UCSD-AML1 (cell line): ENCODE measurements at regions not wholly inside any gene's neighbourhood (a gene's known extent, or its start where the extent isn't known, plus 50 kb on each side); places are given as distances from the start of the nearest gene placed in this dataset.
A peak's percentile ranks its signal among the peaks of the same experiment; 100 is the strongest.
"Not testable (repeated sequence)": the region's sequence is repeated elsewhere in the genome, so short reads cannot be mapped to it uniquely, and the experiment has no call there.

Experiments
- DNase-seq: peaks from one replicate; lab custom pipeline; 2025; ENCODE audit not compliant: unreplicated experiment; lab: John Stamatoyannopoulos, UW

DNA sequence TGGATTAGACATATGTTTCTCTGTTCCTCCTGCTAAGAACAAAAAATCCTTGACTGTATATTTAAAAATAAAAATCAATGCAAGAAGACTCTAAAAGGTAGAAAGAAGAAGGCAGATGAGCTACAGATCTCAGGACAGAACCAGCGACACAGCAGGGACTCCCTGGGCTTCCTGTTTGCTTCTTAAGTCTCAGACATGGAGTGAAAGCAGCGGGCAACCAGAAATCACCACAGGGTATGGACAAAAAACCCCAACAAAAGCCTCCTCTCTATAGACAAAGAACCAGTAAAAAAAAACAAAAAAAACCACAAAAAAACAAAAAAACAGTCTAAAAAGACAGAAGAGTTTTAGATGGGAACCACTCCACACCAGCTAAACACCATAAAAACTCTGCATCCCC lies 971.0 kb upstream of the GYPC start:
- no peak for DNase-seq

GRCh38 chr2:125696560-125696959 lies 959.4 kb upstream of the GYPC start:
- DNase-seq, result no peak

DNA sequence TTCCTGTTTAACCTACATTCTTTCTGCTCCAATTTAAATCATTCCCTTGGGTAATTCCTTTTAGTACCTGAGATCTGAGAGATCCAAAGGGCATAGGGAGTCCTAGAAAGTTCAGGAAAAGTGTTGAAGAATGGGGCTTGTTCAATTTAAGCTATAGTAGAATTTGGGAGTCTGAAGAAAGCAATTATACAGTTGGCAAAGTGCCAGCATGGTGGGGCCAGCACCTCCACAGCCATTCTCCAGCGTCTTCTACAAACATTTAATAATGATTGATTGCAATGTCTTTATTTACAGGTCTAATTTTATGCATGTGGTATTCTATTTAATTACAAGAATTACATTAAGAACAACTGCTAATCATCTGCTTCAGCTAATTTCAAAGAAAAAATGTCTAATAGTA lies 957.7 kb upstream of the GYPC start:
- no peak for DNase-seq

- no peak for DNase-seq
Observed at GRCh38 chr2:125701070-125701469, 954.9 kb upstream of the GYPC start.

DNA sequence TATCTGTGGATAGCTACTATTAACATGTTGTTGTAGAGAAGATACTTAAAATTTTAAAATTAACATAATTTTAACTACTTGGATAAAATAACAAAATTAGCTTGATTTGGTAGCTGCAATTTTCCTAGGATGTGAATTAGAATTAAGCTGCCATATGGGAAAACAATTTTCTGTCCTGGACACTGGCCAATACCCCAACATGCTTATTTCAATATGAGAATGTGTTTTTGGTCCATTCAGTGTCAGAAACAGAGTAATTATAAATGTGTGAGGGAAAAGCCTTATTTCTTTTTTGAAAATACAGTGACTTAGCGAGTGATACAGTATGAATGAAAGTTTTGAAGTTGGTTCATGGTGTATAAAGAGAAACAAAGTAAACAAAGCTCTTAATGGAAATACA lies 948.3 kb upstream of the GYPC start:
- DNase-seq, result no peak

DNA sequence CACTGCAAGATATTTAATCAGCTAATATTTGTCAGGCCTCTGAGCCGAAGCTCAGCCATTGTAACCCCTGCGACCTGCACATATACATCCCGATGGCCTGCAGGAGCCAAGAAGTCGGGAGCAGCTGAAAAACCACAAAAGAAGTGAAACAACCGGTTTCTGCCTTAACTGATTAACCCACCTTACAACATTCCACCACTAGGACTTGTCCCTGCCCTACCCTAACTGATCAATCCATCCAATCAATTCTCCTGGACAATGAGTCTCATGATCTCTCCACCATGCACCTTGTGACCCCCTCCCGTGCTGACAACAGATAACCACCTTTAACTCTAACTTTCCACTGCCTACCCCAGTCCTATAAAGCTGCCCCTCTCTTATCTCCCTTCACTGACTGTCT lies 945.4 kb upstream of the GYPC start:
- no peak for DNase-seq

DNA sequence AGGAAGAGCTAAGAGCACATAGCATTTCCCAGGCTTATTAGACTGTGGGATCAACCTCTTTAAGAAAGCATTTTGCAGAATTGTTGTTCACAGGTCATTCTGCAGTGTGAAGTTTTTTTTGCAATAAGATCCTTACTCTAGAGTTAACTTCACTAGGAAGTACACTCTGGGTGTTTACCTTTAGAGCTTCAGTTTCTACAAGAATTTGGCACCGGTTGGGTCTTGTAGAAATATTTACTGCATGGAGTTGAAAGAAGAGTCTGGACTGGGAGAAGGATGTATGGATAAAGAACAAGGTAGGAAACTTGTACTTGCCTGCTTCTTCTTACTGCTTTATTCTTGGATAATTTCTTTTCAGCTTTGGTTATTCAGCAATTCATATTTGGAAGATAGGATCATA lies 944.9 kb upstream of the GYPC start:
- no peak for DNase-seq

- no peak for DNase-seq
Observed at GRCh38 chr2:125713533-125713932, 942.4 kb upstream of the GYPC start.

- no peak for DNase-seq
Observed at GRCh38 chr2:125721072-125721721, 934.8 kb upstream of the GYPC start.

- DNase-seq, result no peak
Observed at GRCh38 chr2:125730921-125731320, 925.0 kb upstream of the GYPC start.

GRCh38 chr2:125736306-125736705 lies 919.7 kb upstream of the GYPC start:
- DNase-seq, result no peak

- peak; percentile 9 for DNase-seq
Observed at GRCh38 chr2:125745514-125745913, 910.4 kb upstream of the GYPC start.

DNA sequence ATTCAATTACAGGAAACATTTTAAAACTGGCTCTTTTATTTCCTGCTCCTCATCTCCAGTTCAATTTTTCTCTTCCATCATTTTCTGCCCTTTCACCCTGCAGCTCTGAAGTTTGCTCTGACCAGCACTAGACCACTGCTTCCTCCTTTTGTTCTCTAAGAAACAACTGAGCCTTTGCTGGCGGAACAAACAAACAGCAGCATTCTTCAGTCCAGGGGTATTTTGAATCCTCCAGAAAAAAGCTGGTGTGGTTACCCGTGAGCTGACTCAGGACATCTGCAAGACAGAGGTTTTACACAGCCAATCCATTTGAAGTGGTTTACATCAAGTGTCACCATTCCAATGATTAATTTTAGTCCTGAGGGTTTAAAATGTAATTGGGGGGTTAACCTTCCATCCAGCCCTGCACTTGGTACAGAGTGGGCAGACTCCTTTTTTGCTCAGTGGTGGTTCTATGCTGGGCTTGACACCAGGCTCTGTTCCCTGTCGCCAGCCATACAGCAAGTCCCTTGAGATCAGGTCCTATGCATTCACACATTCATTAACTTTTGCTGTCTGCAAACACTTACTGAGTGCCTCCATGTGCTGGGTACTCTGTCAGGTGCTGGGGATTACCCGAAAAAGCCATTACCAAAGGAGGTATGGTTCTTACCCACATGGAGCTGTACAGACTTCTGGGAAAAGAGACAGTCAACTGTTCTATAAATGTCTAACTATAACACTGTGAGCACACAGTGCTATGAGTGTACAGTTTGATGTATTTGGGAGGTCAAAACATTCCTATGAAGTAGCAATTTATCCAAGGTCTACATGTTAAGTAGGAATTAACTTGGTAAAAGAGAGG lies 909.4 kb upstream of the GYPC start:
- no peak for DNase-seq

GRCh38 chr2:125747165-125747425 lies 908.9 kb upstream of the GYPC start:
- no peak for DNase-seq

- no peak for DNase-seq
Observed at GRCh38 chr2:125756431-125756830, 899.5 kb upstream of the GYPC start.

DNA sequence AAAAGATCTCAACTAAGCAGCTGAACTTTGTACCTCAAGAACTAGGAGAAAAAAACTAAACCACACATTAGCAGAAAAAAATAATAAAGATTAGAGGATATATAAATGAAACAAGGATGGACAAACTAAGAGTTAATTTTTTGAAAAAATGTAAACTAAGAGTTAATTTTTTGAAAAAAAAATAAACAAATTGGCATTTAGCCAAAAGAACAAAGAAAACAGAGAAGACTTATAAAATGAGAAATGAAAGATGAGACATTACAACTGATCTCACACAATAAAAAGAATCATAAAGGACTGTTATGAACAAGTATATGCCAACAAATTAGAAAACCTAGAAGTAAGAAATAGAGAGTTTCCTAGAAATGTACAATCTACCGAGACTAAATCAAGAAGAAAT lies 859.2 kb upstream of the GYPC start:
- no peak for DNase-seq

DNA sequence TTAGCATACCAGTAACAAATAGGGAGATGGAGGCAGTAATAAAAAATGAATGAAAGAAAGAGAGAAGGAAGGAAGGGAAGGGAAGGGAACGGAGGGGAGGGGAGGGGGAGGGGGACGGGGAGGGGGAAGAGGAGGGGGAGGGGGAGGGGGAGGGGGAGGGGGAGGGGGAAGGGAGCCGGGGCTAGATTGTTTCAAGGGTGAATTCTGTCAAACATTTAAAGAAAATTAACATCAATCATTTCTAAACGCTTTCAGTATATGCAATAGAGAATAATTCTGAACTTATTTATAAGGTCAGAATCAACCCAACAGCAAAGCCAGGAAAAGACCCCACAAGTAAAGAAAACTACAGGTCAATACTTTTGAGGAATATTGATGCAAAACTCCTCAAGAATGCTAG lies 858.8 kb upstream of the GYPC start:
- DNase-seq, result no peak

DNA sequence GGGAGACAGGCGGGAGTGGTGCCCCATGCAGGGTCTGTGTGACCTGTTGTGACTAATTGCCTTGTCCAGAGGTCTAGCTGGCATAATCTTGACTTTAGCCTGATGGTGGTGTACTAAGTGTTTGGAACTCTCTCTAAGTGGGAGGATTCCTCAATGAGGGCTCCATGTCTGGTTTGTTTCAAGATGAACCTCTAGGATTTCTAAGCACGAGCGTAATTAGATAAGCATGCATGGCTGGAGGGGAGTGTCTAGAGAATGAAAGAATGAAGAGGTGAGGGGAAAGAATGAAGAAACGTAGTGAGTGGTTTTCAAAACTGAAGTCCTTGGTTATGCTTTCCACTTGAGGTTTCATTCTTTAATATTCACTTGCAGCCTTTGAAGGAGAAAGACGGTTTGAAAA lies 833.2 kb upstream of the GYPC start:
- no peak for DNase-seq

DNA sequence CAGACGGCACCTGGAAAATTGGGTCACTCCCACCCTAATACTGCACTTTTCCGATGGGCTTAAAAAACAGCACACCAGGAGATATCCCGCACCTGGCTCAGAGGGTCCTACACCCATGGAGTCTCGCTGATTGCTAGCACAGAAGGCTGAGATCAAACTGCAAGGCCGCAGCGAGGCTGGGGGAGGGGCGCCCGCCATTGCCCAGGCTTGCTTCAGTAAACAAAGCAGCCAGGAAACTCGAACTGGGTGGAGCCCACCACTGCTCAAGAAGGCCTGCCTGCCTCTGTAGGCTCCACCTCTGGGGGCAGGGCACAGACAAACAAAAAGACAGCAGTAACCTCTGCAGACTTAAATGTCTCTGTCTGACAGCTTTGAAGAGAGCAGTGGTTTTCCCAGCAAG lies 830.2 kb upstream of the GYPC start:
- DNase-seq, result not testable (repeated sequence)

DNA sequence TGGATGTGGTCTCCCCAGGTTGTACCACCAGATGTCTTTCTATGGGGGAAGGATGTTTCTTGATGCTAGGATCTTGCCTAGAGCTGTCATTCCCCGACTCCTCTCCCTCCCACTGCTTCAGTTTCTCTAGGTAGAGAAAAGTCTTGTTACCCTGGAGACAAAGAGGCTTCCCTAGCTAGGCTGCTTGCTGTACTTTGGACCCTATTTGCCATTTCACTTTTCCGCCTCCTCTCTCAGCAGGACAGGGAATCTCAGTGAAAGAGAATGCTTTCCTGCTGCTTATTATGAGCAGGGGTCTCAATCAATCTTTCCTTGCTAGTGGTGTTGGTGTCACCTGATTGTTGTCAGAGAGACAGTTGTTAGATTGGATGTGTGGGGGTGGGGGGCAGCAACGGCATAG lies 818.8 kb upstream of the GYPC start:
- no peak for DNase-seq

- DNase-seq, result no peak
Observed at GRCh38 chr2:125837611-125838010, 818.3 kb upstream of the GYPC start.

DNA sequence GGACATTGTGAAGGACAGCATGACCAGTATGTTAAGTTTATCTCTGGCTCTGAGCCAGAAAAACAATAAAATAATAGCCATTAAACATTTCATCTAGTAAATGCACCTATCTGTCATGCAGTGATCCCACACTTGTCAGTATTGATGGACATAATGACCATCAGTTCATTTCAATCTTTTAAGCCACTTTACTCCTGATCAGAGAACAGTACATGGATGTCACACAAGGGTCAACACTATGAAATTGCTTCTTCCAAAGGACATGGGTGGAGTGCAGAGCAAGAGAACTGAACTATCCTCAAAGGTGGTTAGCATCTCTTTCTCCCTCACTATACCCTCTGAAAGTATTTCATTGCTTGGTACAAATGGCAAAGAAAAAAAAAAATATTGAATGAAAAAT lies 816.0 kb upstream of the GYPC start:
- DNase-seq, result no peak

DNA sequence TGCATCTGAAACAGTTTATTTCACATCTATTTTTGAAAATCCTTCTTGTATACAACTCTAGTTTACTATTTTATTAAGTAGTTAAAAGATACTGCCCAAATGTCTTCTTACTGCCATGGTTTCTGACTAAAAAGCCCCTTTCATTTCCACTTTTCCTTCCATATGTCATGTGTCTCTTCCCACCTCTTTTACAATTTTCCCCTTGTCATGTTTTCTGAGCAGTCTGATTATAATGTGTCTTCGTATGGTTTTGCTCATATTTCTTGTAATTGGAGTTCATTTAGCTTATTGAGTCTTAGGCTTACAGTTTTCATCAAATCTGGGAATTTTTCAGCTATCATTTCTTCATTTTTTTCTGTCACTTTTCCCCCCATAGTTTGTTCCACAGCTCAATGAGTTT lies 813.9 kb upstream of the GYPC start:
- DNase-seq, result no peak
